ENCODE measurements at regions not wholly inside any gene's neighbourhood (a gene's known extent, or its start where the extent isn't known, plus 50 kb on each side); places are given as distances from the start of the nearest gene placed in this dataset.

DNA sequence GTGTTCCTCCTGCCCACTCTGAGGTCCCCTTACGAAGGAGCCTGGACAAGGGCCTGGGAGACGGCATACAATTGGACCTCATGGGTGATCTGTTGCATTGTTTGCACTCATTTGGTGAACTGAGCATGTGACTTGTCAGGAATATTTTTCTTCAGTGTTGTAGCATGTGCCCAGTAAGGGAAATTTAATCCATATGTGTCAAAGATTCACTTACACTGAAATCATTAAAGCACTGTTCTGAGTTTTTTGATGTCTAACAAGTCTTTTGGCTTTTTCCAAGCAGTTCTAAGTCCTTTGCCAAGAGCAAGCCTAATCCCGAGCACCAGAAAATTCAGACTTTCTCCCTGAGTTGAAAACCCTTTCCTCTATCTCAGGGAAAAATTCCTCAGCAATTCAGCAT is 61.6 kb upstream of the RPS23 start:
- DNase-seq (ENCODE audit: low read depth, low spot score) = no peak

DNA sequence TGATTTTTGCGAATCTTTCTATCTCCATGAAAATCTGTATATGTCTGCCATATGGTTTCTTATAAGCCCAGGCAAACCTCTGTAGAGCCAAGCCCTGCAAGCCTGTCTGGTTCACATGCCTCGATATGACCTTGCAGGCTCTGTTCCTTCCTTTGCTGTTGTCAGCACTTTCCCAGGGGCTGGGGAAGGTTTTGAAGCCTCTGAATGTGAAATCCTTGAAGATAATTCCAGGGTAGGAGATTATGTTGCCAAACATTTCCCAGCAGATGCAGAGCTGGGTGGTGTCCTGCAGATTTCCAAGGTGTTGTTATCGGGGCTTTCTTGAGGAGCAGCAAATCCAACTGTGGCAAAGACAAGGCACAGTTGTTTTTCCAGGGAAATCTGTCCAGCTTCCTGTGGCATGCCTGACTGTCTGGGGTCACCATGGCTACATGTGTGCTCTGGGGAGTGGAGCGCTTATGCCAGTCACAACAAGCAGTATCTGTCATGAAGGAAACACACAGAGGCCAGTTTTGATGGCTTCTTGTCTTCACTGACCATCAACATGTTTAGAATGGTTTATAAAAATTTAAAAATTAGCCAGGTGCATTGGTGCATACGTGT is 60.7 kb upstream of the RPS23 start:
- peak; percentile 55 for DNase-seq (ENCODE audit: low read depth, low spot score)

DNA sequence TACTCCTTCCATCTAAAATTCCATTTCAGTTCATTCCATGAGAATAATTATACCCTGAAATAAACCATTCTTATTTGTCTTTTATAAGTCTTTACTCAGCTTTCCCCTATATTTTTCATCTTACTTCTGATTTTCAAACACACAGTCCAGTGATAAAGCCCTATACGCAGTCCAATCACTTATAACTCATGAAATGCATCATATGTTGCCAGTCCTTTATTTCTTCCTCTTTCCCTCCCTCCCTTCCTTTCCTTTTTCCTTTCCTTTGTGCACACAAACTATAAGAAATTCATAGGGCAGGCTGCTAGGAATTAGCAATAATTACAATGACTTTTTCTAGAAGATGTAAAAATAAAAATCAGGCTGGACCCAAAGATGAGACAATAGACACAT is 58.8 kb upstream of the RPS23 start:
- no peak for DNase-seq (ENCODE audit: low read depth, low spot score)

DNA sequence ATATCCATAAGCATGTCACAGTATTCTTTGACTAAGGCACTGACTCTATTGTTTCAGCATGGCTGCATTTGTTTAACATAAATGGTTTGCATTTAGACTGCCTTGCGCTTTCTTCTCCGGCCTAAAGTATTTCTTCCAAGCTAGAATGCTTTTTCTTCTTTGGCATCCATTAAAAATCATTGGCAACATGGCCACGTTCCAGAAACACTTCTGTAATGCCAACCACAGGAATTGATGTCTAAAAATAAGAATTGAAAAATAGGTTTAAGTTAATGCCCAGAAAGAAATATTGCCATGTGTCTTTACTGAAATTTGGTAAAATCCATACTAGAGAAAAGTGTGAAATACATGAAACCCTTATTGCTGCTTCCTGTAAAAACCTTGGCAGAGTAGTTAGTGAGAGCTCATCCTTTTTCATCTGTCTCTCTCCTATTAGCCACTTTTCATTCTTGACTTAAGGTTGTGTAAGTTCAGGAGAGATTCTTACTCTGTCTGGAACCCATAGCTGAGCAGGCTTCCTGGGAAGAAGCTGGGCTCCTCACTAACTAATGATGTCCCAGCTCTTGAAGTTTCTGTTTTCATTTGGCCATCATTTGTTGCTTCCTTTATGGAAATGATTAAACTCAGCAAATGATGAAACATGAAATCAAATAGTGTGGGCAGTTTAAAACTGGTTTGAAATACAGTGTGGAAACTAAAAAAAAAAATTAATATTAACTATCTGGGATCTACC is 58.2 kb upstream of the RPS23 start:
- DNase-seq (ENCODE audit: low read depth, low spot score) = no peak

DNA sequence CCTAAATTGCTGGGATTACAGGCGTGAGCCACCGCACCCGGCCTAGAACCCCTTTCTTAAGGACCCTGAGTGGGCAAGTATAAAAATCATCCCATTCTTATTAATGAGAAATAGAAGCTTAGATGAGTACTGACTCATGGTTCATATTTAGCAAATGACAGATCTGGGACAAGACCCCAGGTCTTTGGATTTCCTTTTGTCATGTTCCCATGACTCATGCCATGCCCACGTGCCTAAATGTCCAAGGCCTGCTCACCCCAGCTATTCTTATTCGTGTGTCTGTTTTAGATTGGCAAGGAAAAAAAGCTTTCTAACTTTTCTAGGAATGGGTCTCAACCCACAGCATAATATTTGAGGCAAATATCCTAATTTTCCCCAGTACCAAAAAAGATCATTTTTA is 57.7 kb upstream of the RPS23 start:
- no peak for DNase-seq (ENCODE audit: low read depth, low spot score)

DNA sequence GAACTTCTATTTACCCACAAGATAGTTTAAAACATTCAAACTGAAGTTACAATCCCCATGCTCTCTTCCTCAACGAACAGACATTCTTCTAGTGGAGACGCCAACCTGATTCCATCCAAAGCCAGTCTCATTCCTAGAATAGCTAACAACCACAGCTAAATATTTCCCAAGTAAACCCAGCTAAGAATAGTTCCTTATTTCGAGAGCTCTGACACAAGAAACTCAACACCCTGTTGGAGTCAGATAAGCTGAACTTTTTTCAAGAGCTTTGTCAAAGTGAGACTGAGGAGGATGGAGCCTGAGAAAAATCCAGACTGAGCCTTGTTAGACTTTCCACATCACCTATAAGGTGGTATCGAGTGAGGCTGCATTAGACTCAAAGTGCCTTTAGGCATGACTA is 56.7 kb upstream of the RPS23 start:
- DNase-seq (ENCODE audit: low read depth, low spot score) = no peak

DNA sequence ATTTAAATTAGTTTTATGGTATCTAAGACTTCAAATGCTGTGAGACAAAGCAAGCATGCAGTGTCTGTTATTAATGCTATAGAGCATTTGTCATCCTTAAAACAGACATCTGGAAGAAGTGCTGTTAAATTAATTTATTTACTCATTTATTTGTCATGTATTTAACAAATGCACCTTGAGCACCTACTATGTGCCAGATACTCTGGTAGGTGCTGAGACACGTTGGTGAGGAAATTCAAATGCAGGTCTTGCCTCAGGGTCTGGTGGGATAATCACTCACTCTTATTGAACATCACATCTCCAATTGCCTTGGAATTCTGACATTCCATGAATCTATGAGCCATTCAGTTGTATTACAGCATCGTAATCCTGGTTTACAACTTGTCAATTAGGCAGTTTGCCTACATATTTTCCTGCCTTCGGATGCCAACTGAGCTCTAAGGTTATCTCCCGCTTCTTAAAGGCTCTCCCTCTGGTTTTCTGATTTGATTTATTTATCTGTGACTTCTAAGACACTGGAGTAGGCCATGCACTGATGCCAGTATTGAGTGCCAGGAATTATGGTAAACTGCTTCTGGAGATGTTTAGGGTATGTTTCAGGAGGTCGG is 56.0 kb upstream of the RPS23 start:
- DNase-seq (ENCODE audit: low read depth, low spot score) = no peak

DNA sequence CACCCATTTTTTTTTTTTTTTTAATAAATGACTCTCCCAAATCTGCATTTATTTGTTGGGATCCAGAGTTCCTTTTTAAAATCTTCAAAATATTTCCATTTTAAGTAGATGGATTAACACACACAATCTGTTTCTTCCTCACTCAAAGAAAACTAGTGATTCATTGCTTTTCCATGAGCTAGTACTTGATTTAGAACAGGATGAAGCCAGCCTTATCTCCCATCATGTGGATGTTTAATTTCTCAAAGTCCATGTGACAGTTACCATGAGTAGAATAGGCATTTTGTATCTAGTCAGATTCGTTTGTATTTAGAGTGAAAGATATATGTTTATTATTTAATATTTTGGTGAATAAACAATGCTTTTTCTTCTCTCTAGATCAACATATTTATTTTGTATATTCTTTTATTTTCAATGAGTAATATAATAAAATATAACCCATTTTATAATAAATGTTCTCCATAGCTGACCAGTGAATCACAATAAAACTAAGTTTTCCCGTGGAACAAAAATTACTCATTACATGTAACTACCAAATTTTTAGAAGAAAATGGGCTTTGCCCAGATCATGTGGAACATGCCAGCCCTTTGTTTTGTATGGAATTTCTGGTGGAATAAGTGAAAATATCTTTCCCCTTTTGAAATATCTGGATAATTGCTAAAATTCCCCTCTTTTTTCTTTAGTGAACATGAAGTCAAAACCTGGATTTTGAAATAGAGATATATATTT is 54.9 kb upstream of the RPS23 start:
- DNase-seq (ENCODE audit: low read depth, low spot score) = no peak

DNA sequence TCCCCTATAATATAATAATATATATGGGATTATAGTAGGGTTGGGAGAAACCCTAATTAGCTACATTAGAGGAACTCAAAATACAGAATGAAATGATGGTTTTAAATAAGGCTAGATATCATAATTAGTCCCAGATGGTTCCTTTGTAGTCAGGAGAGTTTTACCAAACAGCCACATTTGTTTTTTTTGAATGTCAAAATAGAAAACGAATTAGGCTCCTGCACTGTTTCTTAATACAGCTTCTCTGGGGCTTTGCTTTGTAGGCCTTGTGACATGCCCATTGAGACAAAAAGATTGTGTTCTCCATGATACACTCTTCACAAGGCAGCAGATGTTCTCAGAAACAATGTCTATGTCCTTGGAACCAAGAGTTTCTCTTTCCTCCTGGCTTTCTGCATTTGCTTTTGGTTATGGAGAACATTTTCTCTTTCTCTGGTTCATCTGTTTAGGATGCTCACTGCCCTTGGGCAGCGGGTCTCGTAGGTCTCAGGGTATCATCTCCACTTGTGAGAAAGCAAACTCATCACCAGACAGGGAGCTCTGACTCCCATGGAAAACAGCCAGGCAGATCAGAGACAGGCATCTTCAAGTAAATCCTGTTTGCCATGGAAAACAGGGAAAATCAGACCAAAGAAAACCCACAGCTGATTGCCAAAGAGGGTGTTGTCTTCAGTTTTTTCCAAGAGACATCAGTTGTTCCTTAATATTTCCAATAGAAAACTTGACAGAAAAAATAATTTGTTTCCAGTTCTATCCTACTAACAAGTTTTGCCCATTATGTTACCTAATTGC is 54.1 kb upstream of the RPS23 start:
- DNase-seq (ENCODE audit: low read depth, low spot score) = no peak

DNA sequence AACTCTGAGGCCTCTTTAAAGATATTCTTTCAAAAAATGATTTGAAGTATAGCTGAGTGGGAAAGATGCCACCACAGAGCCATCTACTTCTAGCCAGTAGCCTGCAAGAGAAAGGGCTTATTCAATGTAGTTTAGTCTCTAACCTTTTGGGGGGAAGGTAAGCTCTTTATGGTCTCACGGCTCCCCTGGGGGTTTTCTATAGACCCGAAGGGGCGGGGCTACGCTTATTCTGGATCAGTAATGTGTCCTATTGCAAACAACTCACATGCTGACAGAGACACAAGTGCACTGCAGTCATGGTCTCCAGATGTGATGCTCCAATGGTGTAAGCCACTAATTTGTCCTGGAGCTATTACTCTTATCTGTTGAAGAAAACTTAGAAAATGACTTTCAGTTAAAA is 53.4 kb upstream of the RPS23 start:
- DNase-seq (ENCODE audit: low read depth, low spot score) = no peak

DNA sequence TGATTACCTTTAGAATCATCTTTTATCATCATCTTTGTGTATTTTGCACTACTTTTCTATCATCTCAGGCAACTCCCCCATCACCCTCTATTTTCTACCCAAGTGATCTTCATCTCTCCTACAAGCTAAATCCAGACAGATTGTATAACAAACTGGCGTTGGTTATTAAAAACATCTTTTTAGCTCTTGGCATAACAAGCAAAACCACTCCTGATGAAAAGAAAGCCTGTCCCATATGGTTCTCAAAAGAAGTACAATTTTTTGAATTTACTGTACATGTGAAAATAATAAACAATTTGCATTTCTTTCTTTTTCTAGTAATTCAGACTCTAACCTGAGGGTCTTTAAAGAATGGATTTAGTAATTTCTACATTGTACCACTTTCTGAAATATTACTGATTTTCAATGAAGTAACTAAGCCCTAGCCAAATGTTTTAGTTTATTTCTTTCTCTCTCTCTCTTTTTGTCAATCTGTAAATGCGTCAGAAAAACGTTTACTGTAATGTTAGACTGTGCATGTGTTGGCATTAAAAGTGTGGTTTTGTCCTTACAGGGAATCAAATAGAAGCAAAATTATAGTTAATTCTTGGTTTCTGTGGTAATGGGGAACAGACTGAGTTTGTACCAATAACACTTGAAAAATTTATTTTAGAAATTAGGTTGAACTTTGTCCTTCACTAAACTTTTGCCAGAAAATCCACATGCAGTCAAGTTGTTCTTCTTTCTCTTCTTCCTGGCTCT is 52.5 kb upstream of the RPS23 start:
- no peak for DNase-seq (ENCODE audit: low read depth, low spot score)

DNA sequence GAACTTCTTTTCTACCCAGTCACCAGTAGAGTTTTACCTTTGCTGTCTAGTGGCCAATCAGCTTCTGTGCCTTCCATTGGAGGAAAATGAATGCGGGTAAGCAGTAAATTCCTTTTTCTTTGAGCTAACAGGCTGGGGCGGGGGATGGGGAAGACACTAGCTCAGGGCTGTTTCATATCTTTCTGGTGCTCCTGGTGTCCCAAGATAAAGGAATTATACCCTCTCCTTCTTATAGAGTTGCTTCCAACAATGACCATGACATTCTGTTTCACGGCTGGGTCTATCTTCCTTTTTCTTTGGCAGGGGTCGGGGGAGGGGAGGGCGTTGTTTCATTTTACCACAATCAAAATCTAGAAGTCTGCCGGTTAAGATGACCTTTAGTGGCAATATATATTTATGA is 51.2 kb upstream of the RPS23 start:
- DNase-seq (ENCODE audit: low read depth, low spot score) = no peak
